ENCODE measurements at regions not wholly inside any gene's neighbourhood (a gene's known extent, or its start where the extent isn't known, plus 50 kb on each side); places are given as distances from the start of the nearest gene placed in this dataset.

DNA sequence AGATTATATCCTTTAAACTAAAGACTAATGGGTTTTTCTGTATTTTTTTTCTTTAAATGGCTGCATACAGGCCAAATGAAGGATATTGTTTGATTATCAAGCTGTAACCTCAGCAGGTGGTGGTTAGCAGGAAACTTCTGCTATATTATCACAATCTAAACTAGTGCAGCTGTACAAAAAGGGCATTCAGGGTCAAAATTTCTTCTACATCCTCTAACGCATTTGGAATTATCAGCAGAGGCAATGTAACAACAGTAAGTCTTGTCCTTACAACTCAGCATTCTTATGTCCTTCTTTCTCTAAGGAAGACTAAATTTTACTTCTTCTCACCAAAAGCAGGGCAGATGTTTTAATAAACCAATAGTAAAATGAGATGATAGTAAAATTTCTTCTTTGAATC lies 135.8 kb upstream of the FN1 start:
- Histone ChIP-seq H3K27me3 (no peaks in the 10 kb centered on the region), H3K4me3 (no peak overlapping the region), H3K9me3 (no peaks in the 10 kb centered on the region), H3K36me3 (no peaks in the 10 kb centered on the region), H3K27ac (no peak overlapping the region), H3K4me1 (no peaks in the 10 kb centered on the region)
- DNase-seq (ENCODE audit: low spot score in 2 of 2): no peak
- TF ChIP-seq, protein P1, sequence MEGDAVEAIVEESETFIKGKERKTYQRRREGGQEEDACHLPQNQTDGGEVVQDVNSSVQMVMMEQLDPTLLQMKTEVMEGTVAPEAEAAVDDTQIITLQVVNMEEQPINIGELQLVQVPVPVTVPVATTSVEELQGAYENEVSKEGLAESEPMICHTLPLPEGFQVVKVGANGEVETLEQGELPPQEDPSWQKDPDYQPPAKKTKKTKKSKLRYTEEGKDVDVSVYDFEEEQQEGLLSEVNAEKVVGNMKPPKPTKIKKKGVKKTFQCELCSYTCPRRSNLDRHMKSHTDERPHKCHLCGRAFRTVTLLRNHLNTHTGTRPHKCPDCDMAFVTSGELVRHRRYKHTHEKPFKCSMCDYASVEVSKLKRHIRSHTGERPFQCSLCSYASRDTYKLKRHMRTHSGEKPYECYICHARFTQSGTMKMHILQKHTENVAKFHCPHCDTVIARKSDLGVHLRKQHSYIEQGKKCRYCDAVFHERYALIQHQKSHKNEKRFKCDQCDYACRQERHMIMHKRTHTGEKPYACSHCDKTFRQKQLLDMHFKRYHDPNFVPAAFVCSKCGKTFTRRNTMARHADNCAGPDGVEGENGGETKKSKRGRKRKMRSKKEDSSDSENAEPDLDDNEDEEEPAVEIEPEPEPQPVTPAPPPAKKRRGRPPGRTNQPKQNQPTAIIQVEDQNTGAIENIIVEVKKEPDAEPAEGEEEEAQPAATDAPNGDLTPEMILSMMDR (IDR thresholded peaks at IDR 0.05): no peak
- intact Hi-C loops (cut with DNase I): no loop called here

DNA sequence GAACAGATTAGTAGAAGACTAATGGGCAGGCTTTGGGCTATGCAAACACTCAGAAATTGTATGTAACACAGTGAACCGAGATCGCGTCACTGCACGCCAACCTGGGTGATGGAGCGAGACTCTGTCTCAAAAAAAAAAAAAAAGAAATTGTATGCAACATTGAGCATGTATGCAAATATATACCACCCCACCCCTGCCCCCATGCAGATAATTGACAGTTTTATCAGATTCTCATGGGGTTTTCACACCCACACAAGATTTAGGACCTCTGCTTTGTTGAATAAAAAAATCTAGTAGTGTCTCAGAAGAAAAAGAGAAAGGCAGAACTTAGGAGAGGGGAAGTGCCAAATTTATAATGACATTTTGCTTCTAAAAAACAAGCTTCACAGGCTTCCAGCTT lies 131.6 kb upstream of the FN1 start:
- H3K27me3 ChIP-seq: no peaks in the 10 kb centered on the region
- TF ChIP-seq, protein P1 (IDR thresholded peaks at IDR 0.05): no peak
- no peak overlapping the region for H3K4me3 ChIP-seq
- H3K36me3 ChIP-seq: no peaks in the 10 kb centered on the region
- intact Hi-C loops (cut with DNase I): no loop called here
- H3K27ac ChIP-seq: no peak overlapping the region
- no peaks in the 10 kb centered on the region for H3K9me3 ChIP-seq
- H3K4me1 ChIP-seq: no peaks in the 10 kb centered on the region
- DNase-seq (ENCODE audit: low spot score in 2 of 2): no peak

DNA sequence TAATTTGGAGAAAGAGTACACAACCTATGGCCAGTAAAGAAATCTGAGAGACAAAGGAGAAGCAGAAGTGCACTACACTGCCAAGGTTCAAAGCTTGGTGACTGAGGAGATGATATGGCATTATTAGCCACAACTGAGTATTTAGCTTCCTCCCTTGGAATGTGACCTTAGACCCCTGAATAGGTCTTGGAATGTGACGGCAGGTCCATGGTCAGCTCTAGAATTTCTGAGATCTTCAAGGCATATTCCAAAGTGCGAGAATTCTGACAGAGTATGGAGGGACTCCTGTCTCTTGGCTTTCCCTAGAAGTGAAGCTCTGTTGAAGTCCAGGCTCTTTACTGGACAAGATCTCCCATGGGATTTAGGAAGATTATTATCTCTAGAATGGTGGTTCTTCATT lies 130.0 kb upstream of the FN1 start:
- no peak overlapping the region for H3K27ac ChIP-seq
- intact Hi-C loops (cut with DNase I): no loop called here
- no peaks in the 10 kb centered on the region for H3K27me3 ChIP-seq
- TF ChIP-seq, protein P1 (IDR thresholded peaks at IDR 0.05): no peak
- no peaks in the 10 kb centered on the region for H3K9me3 ChIP-seq
- H3K4me3 ChIP-seq: no peak overlapping the region
- H3K4me1 ChIP-seq: no peaks in the 10 kb centered on the region
- no peak for DNase-seq (ENCODE audit: low spot score in 2 of 2)
- no peaks in the 10 kb centered on the region for H3K36me3 ChIP-seq

DNA sequence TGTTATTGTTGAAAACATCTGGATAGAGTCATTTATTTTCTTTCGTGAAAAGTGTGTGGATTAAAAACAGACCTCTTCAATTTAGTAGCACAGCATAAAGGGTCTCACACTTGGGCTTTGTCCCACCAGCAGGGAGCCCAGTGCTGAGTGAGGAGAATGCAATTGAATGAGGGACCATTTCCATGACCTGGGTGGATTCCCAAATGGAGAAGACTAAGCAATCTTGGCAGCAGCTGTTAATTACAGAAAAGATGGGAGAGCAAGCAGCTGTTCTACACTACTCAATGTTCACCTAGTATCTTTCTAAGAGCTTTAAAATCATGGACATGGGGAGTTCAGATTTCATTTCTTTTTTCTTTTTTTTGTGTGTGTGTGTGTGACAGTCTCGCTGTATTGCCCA lies 121.8 kb upstream of the FN1 start:
- Histone ChIP-seq H3K9me3 (no peaks in the 10 kb centered on the region), H3K4me1 (no peaks in the 10 kb centered on the region), H3K27me3 (no peaks in the 10 kb centered on the region), H3K4me3 (no peak overlapping the region), H3K27ac (no peak overlapping the region), H3K36me3 (no peaks in the 10 kb centered on the region)
- intact Hi-C loops (cut with DNase I): no loop called here
- DNase-seq (ENCODE audit: low spot score in 2 of 2): no peak
- TF ChIP-seq, protein P1 (IDR thresholded peaks at IDR 0.05): no peak

DNA sequence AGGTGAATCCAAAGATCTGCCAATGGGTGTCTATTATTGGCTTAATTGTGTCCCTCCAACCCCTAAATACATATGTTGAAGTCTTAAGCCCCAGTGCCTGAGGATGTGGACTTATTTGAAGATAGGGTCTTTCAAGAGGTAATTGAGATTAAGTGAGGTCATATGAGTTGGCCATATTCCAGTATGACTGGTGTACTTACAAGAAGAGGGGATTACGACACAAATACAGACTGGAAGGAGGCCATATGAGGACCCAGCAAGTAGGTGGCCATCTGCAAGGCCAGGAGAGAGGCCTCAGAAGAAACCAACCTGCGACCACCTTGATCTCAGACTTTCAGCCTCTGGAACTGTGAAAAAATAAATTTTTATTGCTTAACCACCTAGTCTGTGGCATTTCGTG lies 121.1 kb upstream of the FN1 start:
- H3K27me3 ChIP-seq: no peaks in the 10 kb centered on the region
- no peak overlapping the region for H3K27ac ChIP-seq
- DNase-seq (ENCODE audit: low spot score in 2 of 2): no peak
- intact Hi-C loops (cut with DNase I): no loop called here
- H3K36me3 ChIP-seq: no peaks in the 10 kb centered on the region
- H3K4me1 ChIP-seq: no peaks in the 10 kb centered on the region
- TF ChIP-seq, protein P1 (IDR thresholded peaks at IDR 0.05): no peak
- H3K9me3 ChIP-seq: no peaks in the 10 kb centered on the region
- H3K4me3 ChIP-seq: no peak overlapping the region

Data from ascending aorta (tissue), 2 donors.